Gastrocnemius medialis (tissue), 4 donors: ENCODE measurements at regions not wholly inside any gene's neighbourhood (a gene's known extent, or its start where the extent isn't known, plus 50 kb on each side); places are given as distances from the start of the nearest gene placed in this dataset.

Experiments
- CTCF ChIP-seq, 5 experiments: fragments of 450-650 bp in 3 of 5; fragments of 200-600 bp in 2 of 5; sonication (generic) in 2 of 5; IDR thresholded peaks in 4 of 5; conservative IDR thresholded peaks in 1 of 5; 1 replicate in 4 of 5; 2 replicates in 1 of 5; pipeline ENCODE4 v1.5.1; 2016 to 2019; ENCODE audit warnings: antibody characterized with exemption in 5 of 5, mild to moderate bottlenecking in 3 of 5, moderate library complexity in 3 of 5
- POLR2A ChIP-seq, 2 donors: fragments of 450-650 bp; IDR thresholded peaks; one replicate each; pipeline ENCODE4 v1.6.1; 2017; ENCODE audit warnings: antibody characterized with exemption in 2 of 2, mild to moderate bottlenecking in 2 of 2, moderate library complexity in 2 of 2

- TF ChIP-seq POLR2A (IDR thresholded peaks at IDR 0.05) (no peak), CTCF (IDR thresholded peaks at IDR 0.05 in 4 of 5, conservative IDR thresholded peaks at IDR 0.05 in 1 of 5) (no peak)
Observed at GRCh38 chr6:113047932-113048331, 700.8 kb downstream of the RFPL4B start.
